B cell (primary cell): ENCODE measurements at regions not wholly inside any gene's neighbourhood (a gene's known extent, or its start where the extent isn't known, plus 50 kb on each side); places are given as distances from the start of the nearest gene placed in this dataset.
A peak's percentile ranks its signal among the peaks of the same experiment; 100 is the strongest.

ENCODE experiments used
- ATAC-seq: fragments of 200-7000 bp; cut with Tn5 transposase; one replicate; pipeline ENCODE4 v1.10.0; 2021; ENCODE audit warnings: low read depth, mild to moderate bottlenecking, moderate number of reproducible peaks, moderate library complexity
- CTCF ChIA-PET: fragments of 350-600 bp; sonication (Branson Sonifier 250); formaldehyde crosslinking; loops from one replicate; lab custom pipeline; 2021; ENCODE audit warnings: antibody characterized with exemption, inconsistent platforms; lab: Charles Lee
- POLR2A ChIA-PET: fragments of 350-600 bp; sonication (Branson Sonifier 250); formaldehyde crosslinking; loops from one replicate; lab custom pipeline; 2021; ENCODE audit warnings: antibody characterized with exemption; lab: Charles Lee
- DNase-seq: peaks from one replicate; pipeline ENCODE4 v3.0.0; 2013
- H2AFZ ChIP-seq: 2 replicates; pipeline ENCODE4 v1.6.1; 2012; ENCODE audit warnings: mild to moderate bottlenecking, low read depth, low read length; ENCODE audit not compliant: insufficient read depth, poor library complexity, severe bottlenecking
- H3K27ac ChIP-seq, 2 donors: 1 replicate in 1 of 2; 2 replicates in 1 of 2; pipeline ENCODE4 v1.5.1; 2012 to 2013; ENCODE audit warnings: low read length in 2 of 2, mild to moderate bottlenecking in 2 of 2, moderate library complexity in 1 of 2
- H3K27me3 ChIP-seq, 4 experiments: fragments of 200-600 bp in 1 of 4; sonication (generic) in 1 of 4; replicated peaks in 1 of 4; 1 replicate in 2 of 4; 2 replicates in 2 of 4; pipeline versions ENCODE4 v1.6.1 to v1.7.0; 2013 to 2016; ENCODE audit warnings: low read length in 3 of 4, mild to moderate bottlenecking in 2 of 4, mixed read lengths in 1 of 4, moderate library complexity in 1 of 4; ENCODE audit not compliant: insufficient read depth in 4 of 4, control insufficient read depth in 3 of 4; ENCODE audit errors: control extremely low read depth in 1 of 4
- H3K36me3 ChIP-seq, 2 experiments: replicated peaks in 1 of 2; 1 replicate in 1 of 2; 2 replicates in 1 of 2; pipeline versions ENCODE4 v1.6.1 to v1.7.1; 2013; ENCODE audit warnings: low read length in 1 of 2; ENCODE audit not compliant: insufficient read depth in 2 of 2, control insufficient read depth in 1 of 2; ENCODE audit errors: control extremely low read depth in 1 of 2, extremely low read depth in 1 of 2
- H3K4me1 ChIP-seq, 2 donors: fragments of 200-600 bp in 1 of 2; sonication (generic) in 1 of 2; 1 replicate in 1 of 2; 2 replicates in 1 of 2; pipeline versions ENCODE4 v1.5.1 to v1.6.1; 2013 to 2017; ENCODE audit warnings: low read length in 2 of 2; ENCODE audit not compliant: control insufficient read depth in 2 of 2, insufficient read depth in 2 of 2
- H3K4me2 ChIP-seq: replicated peaks from 2 replicates; pipeline ENCODE3; 2012; ENCODE audit warnings: mild to moderate bottlenecking, low read depth, low read length; ENCODE audit not compliant: poor library complexity, severe bottlenecking
- H3K4me3 ChIP-seq, 5 experiments: fragments of 200-600 bp in 1 of 5; sonication (generic) in 1 of 5; 1 replicate in 3 of 5; 2 replicates in 2 of 5; pipeline versions ENCODE4 v1.5.1 to v1.7.0; 2011 to 2016; ENCODE audit warnings: low read length in 4 of 5, mild to moderate bottlenecking in 4 of 5, low read depth in 2 of 5, control low read depth in 1 of 5, moderate library complexity in 1 of 5; ENCODE audit not compliant: insufficient read depth in 1 of 5; ENCODE audit errors: control extremely low read depth in 1 of 5, extremely low read depth in 1 of 5
- H3K79me2 ChIP-seq: fragments of 200-600 bp; sonication (generic); one replicate; pipeline ENCODE4 v1.6.0; 2016; ENCODE audit warnings: low read length; ENCODE audit not compliant: control insufficient read depth, insufficient read depth
- H3K9ac ChIP-seq: fragments of 200-600 bp; sonication (generic); 2 replicates; pipeline ENCODE4 v1.6.1; 2017; ENCODE audit warnings: mild to moderate bottlenecking, low read length, moderate library complexity
- H3K9me3 ChIP-seq, 3 donors: one replicate each; pipeline versions ENCODE4 v1.6.1 to v1.7.1; 2013; ENCODE audit warnings: low read length in 2 of 3; ENCODE audit not compliant: control insufficient read depth in 2 of 3, insufficient read depth in 1 of 3; ENCODE audit errors: control extremely low read depth in 1 of 3
- H4K20me1 ChIP-seq: 2 replicates; pipeline ENCODE4 v1.6.0; 2012; ENCODE audit warnings: mild to moderate bottlenecking, low read length; ENCODE audit not compliant: insufficient read depth, control insufficient read depth, poor library complexity, severe bottlenecking
- H3K27ac Mint-ChIP-seq: one replicate; pipeline ENCODE4 v1.8.0; 2021; ENCODE audit warnings: mixed read lengths
- H3K27me3 Mint-ChIP-seq: one replicate; pipeline ENCODE4 v1.8.0; 2021; ENCODE audit warnings: mixed read lengths
- H3K4me1 Mint-ChIP-seq: one replicate; pipeline ENCODE4 v1.8.0; 2021; ENCODE audit warnings: mixed read lengths
- H3K4me3 Mint-ChIP-seq: one replicate; pipeline ENCODE4 v1.8.0; 2021; ENCODE audit warnings: mixed read lengths
- H3K9me3 Mint-ChIP-seq: one replicate; pipeline ENCODE4 v1.8.0; 2022; ENCODE audit warnings: mixed read lengths; ENCODE audit not compliant: insufficient read depth
- EZH2 ChIP-seq: IDR thresholded peaks from 2 replicates; pipeline ENCODE4 v1.6.1; 2012; ENCODE audit warnings: borderline replicate concordance, low read depth, mild to moderate bottlenecking, moderate library complexity, low read length; ENCODE audit not compliant: insufficient read depth, poor library complexity, severe bottlenecking
- WGBS: methylation state at CpG from one replicate; pipeline ENCODE4 v1.1.5; 2013; ENCODE audit warnings: missing lambda C conversion rate; ENCODE audit not compliant: insufficient coverage; 5-methylcytosine and 5-hydroxymethylcytosine counted together
- intact Hi-C: fragments of 100-400 bp; cut with micrococcal nuclease; formaldehyde crosslinking; loops from one replicate; pipeline ENCODE4 v1.10.0; 2022
- TF ChIP-seq, protein P1 (sequence below): fragments of 200-600 bp; IDR thresholded peaks from one replicate; pipeline ENCODE4 v1.8.0; 2022; ENCODE audit warnings: antibody characterized with exemption, mild to moderate bottlenecking

GRCh38 chr1:199734186-199734585, 293.3 kb upstream of the NR5A2 start:
- Mint-ChIP-seq H3K4me1 (no peaks in the 10 kb centered on the region), H3K4me3 (no peak overlapping the region), H3K27me3 (peaks cover 5% of the 10 kb centered on the region), H3K9me3 (no peaks in the 10 kb centered on the region), H3K27ac (no peak overlapping the region)
- no peak overlapping the region for H3K9ac ChIP-seq
- no peak for ATAC-seq
- no peaks in the 10 kb centered on the region for H3K27me3 ChIP-seq
- no peaks in the 10 kb centered on the region for H3K36me3 ChIP-seq
- peaks cover 0 to 1% (median 0%) of the 10 kb centered on the region in 3 donors for H3K9me3 ChIP-seq
- peak overlapping the region; percentile 6 for H2AFZ ChIP-seq
- H3K79me2 ChIP-seq, result no peaks in the 10 kb centered on the region
- H3K4me3 ChIP-seq, result no peak overlapping the region
- DNase-seq, result no peak
- no peak overlapping the region for H3K27ac ChIP-seq
- no peaks in the 10 kb centered on the region for H4K20me1 ChIP-seq
- no peaks in the 10 kb centered on the region for H3K4me1 ChIP-seq
- no peak overlapping the region for H3K4me2 ChIP-seq
- intact Hi-C loops, result no loop called here
- TF ChIP-seq EZH2, result no peak
- TF ChIP-seq, protein P1, sequence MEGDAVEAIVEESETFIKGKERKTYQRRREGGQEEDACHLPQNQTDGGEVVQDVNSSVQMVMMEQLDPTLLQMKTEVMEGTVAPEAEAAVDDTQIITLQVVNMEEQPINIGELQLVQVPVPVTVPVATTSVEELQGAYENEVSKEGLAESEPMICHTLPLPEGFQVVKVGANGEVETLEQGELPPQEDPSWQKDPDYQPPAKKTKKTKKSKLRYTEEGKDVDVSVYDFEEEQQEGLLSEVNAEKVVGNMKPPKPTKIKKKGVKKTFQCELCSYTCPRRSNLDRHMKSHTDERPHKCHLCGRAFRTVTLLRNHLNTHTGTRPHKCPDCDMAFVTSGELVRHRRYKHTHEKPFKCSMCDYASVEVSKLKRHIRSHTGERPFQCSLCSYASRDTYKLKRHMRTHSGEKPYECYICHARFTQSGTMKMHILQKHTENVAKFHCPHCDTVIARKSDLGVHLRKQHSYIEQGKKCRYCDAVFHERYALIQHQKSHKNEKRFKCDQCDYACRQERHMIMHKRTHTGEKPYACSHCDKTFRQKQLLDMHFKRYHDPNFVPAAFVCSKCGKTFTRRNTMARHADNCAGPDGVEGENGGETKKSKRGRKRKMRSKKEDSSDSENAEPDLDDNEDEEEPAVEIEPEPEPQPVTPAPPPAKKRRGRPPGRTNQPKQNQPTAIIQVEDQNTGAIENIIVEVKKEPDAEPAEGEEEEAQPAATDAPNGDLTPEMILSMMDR, result no peak
- no CpG with 5 or more reads among the region's 5 CpGs for WGBS
- ChIA-PET CTCF (no interaction called here), POLR2A (no interaction called here)

GRCh38 chr1:199735660-199736059, 291.9 kb upstream of the NR5A2 start:
- Histone ChIP-seq H3K9me3 (peaks cover 0 to 1% (median 0%) of the 10 kb centered on the region in 3 donors), H3K27me3 (no peaks in the 10 kb centered on the region), H3K4me1 (no peaks in the 10 kb centered on the region), H2AFZ (no peak overlapping the region), H3K9ac (no peak overlapping the region), H4K20me1 (no peaks in the 10 kb centered on the region), H3K27ac (no peak overlapping the region), H3K4me2 (no peak overlapping the region), H3K79me2 (no peaks in the 10 kb centered on the region), H3K4me3 (no peak overlapping the region), H3K36me3 (no peaks in the 10 kb centered on the region)
- no peaks in the 10 kb centered on the region for H3K4me1 Mint-ChIP-seq
- ATAC-seq (no peak), DNase-seq (no peak)
- H3K27ac Mint-ChIP-seq, result no peak overlapping the region
- peaks cover 6% of the 10 kb centered on the region for H3K27me3 Mint-ChIP-seq
- no peak for TF ChIP-seq EZH2
- TF ChIP-seq, protein P1, result no peak
- POLR2A ChIA-PET, result no interaction called here
- H3K9me3 Mint-ChIP-seq, result no peaks in the 10 kb centered on the region
- CTCF ChIA-PET, result no interaction called here
- intact Hi-C loops, result no loop called here
- no peak overlapping the region for H3K4me3 Mint-ChIP-seq
- WGBS, result 86% methylated on average over 5 of the region's 6 CpGs
